COLO668 (cell line): ENCODE measurements at regions not wholly inside any gene's neighbourhood (a gene's known extent, or its start where the extent isn't known, plus 50 kb on each side); places are given as distances from the start of the nearest gene placed in this dataset.

Experiments
- DNase-seq: peaks from one replicate; lab custom pipeline; 2025; ENCODE audit not compliant: unreplicated experiment; lab: John Stamatoyannopoulos, UW

DNA sequence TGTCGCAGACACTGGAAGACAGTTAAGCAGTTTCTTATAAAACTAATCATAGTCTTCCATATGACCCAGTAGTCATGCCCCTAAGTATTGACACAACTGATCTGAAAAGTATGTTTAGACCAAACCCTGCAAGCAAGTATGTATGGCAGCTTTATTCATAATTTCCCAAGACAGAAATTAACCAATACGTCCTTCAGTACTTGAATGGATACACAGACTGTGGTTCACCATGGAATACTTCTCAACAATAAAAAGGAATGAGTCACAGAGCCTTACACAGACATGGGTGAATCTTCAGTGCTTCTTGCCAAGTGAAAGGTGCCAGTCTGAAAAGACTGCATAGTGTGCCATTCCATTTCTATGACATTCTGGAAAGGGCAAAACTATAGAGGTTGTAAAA is 50.2 kb upstream of the AKR1E2 start:
- no peak for DNase-seq

DNA sequence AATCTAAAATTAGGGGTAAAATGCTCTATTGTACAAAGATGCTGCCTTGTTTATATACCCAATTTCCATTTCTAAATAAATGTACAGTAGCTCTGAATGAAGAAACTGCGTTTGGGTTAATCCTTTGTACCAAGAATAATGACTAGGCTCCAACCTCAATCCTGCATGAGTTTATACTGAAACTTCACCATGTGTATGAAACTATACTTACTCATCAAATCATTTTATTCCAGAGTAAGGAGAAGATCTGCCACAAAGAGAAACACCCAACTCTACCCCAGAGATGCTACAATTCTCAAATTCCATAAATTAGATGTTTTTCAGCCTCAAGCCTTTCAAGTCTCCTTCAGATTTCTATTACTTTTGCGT is 53.8 kb upstream of the AKR1E2 start:
- DNase-seq: no peak

DNA sequence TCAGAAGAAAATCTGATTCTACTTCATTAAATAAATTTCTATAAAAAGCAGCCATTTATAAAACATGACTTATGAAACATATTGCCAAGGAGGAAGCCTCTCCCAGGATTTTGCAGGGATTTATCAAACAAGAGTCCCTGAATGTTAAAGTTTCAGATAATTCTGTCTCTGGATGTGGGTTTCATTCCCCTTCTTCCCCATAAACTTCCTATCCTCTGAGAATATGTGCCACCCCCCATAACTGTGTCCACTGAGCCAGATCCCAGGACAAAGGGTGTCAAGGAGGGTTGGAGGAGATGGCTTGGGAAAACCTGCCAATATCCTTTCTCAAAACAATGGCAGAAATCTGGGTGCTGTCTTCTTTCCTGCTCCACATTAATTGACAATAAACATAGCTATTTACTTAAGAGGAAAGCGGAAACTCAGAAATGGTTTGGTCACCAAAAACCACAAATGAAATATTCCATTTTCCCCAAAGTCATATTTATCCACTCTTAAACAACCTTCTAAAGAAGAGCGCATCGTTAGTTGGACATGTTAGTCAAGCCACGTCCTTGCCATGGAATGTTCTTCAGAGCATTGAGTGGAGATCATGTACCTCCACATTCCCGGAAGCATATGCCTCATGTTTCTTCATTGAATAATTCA is 54.3 kb upstream of the AKR1E2 start:
- no peak for DNase-seq

DNA sequence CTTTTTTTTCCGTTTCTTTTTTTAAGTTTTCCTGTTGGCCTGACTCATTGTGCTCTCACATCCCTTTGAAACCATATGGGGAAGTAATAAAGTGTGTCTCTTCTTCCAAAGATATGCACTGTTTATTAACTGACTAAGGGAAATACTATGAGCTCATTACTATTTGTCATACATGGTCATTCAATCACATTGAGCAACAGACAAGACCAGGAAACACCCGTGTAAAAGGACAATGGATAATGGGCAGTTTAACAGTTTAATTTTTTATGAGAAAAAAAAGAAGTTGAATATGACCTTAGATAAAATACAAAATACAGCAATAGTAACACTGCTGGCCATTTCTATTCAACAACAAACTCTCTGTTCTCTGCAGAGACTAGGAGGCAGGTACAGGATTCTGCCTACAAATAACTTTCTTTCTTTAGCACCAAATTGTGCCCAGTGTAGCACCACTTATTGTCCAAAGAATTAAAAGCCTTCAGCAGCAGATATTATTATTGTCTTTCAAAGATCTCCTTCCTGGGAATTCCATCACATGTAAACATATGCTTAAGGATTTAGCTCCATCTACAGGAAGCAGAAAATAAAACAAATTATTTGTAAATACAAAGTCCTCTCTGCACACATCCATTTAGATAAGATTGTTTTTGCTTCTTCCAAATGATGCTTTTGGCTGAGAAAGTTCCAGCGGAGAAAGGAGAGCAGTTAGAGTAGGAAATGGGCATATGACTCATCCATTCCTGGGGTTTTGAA is 55.0 kb upstream of the AKR1E2 start:
- DNase-seq: no peak

DNA sequence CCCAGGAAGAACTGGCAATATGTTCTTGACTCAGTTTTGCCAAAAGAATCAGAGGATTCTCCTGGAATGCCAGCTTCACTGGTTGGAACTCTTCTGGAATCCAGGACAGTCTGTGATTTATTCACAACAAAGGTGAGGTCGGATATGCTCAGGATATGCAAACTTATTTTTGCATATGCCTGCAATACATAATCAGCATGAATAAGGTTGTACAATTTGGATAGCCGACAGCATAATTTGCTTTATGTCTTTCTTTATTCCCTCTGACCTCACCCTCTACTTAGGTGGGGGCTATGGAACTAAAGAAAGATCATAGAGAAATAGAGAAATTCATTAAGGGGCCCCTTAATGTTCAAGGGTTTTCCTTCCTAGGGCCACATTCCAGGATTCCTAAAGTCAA is 57.6 kb upstream of the AKR1E2 start:
- no peak for DNase-seq

DNA sequence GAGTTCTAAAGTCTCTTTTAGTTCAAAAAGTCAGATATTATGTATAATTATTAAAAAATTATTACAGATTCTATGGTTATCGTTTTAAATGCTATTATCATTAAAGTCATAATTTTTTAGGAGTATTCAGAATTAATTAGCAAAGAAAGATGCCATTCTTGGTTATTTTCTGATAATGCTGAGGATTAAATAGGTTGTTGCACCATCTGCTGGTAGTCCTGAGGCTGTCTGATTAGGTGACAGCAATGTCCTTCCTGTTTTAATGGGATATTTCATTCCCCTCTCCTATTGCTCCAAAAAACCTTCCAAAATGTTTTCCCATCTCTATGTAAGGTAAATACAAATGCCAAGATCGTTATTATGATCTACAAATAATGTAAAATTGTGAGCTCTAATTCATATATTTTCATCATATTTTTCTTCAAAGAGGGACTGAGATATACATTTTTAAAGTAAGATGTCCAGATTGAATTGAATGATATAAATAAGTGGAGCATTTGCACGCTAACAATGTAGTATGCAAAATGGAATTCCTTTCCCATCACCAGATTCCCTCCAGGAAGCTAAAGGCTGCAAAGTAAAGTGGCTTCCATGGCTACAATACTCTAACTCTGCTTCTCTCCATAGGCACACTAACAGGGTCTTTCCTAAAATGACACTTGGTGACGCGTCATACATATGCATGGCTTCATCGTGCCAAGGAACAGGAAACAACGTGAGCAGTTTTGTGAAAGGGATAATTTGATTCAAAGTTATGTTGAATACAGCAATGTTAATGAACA is 58.8 kb upstream of the AKR1E2 start:
- peak; percentile 3 for DNase-seq

DNA sequence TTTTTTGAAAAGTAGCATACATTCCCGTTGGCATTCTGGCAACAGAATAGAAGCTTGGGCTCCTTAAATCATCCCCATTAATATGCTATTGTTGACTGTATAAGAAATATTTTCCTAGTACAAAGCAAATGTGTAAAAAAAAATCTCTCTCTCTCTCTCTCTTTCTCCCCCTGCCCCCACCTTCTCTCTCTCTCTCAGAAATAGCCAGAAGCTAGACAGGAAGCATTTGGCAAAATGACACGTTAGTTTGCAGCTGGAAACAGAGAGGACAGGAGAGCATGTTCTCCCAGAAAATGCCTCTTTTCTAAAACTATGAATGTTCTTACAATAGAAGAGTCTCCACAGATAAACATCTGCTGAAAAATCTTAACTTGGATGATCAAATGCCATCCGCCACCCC is 59.6 kb upstream of the AKR1E2 start:
- no peak for DNase-seq

DNA sequence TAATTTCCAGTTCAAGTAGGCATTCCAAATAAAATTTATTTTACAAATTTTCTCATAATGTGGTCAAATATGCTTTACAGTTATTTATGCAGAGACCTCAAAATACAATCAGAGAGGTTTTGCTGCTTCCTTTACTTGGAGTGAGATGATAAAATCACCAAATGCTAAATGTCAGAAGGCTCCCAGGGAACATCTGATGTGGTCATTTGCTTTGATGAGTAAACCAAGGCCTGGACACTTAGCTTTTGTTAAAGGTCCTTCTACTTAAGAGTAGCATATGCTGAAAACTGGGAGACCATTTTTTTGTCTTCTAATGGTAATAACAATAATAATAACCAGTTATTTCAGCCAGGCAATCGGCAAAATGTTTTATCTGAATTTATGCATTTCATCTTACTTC is 60.6 kb upstream of the AKR1E2 start:
- DNase-seq: no peak

DNA sequence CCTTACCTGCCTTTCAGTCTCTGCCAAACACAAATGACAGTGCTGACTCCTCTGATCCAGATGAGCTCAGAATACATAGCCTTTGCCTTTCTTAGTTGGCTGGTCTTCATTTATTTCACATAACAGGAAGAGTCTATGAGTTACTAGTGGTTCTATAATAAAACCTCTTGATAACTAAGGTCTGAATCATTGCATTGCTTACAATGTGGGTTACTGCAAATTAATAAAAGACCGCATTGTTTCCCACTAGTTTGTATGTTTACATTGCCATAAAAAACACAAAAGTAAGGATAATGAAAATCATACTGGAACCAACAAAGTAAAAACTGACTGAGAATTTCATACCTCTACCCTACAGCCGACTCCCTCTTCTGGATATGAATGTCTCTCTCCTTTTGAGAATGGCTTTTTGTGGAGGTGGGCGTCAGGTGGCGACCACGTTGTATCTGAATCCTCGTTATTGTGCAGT is 62.0 kb upstream of the AKR1E2 start:
- no peak for DNase-seq

DNA sequence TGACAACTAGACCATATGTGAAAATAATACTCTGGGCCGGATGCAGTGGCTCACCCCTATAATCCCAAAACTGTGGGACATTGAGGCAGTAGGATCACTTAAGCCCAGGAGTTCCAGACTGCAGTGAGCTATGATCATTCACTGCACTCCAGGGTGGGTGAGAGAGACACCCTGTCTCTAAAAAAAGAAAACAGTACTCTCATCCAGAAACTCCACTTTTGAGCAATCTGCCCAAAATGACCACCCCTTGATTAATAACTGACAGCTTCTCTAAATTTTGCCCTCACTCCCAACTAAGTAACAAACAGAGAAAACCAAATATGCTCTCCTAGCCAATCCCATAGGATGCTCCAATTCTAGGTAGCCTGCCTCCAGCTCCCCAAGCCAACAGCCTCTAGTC is 62.5 kb upstream of the AKR1E2 start:
- DNase-seq: no peak

DNA sequence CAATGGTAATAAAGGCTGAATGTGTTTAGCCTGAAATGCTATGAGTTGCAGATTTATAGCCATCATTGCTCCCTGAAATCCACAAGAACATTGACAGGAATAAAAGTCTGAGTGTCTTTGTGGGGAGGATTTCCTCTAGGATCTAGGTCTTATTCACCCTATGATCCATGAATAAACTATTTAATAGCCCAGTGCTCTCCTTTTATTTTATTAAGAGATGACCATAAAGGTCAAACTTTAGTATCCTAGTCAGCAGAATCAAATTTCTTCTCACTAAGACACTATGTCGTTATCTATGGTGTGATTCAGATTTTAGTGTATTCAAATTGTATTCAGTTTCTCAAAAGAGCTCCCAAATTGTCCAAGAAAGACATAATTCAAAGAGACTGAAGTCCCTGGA is 67.8 kb upstream of the AKR1E2 start:
- DNase-seq: no peak

DNA sequence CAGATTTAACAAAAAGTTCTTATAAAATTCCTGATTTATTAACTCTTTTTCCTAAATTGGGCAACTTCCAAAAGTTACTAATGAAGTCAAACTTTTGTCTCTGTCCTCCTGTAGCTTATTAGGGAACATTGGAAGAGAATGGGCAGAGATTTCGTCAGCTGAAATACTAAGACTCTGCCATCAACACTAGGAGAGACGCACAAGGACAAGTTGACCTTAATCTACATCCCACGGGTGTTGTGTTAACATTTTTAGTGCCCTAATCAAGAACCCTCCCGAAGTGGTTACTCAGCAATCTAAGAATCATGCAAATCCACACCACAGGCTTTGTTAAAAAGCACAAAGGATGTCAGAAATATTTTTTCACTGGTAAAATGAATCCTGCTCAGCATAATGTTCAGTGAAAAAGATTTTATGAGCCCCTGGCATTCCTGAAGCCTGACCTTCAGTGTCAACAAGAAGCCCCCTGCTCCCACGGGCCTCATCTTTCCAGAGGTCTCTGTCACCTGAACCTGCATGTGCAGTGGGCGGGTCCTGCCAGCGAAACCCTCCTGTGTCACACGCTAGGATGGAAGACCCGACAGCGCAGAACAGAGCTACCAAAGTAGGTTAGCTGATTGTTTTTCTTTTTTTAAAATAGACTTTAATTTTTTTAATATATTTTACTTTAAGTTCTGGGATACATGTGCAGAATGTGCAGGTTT is 70.6 kb upstream of the AKR1E2 start:
- no peak for DNase-seq

DNA sequence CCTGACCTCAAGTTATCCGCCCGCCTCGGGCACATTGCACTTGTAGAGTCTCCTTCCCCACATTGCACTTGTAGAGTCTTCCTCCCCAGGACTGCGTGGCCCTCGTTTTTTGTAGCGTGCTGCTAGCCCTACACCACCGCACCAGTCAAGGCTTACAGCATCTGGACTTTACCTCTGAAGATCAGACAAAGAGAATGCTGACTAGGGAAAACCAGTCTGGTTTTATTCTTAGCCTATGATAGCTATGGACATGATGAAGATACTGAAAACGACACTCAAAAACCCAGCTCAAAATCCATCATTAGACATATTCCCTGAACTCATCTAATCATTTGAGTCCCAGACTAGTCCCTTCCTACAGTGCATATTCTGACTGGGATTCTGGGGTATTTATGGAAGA is 71.9 kb upstream of the AKR1E2 start:
- DNase-seq: no peak

DNA sequence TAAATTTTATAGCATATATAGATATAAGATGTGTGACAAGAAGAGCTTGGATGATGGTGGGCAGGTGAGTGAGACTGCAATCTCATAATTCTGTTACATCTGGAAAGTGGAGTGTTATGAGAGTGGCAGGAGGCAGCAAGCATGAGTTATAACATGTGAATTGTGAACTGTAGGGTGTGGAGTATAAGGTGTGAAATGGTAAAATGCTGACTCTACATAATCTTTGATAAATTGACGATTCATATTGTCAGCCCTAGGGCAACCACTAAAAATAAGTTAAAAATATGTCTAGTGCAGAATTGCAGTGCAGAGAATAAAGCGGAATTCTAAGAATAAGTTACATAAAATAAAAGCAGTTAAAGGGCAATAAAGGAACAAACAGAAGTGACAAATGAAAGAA is 74.8 kb upstream of the AKR1E2 start:
- DNase-seq: no peak

DNA sequence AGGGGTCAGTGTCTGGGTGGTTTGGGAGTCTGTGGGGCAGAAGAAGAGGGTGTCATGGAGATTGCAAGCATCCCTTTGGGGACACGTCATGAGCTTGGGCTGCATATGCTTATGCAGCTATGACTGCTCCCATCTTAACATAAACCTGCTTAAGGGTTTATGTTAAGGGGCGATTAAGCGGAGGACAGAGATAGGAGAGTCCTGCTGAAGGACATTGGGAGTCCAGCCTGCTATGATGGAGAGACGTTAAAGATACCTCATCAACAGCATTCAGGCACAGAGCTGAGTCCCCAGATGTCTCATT is 76.8 kb upstream of the AKR1E2 start:
- no peak for DNase-seq

DNA sequence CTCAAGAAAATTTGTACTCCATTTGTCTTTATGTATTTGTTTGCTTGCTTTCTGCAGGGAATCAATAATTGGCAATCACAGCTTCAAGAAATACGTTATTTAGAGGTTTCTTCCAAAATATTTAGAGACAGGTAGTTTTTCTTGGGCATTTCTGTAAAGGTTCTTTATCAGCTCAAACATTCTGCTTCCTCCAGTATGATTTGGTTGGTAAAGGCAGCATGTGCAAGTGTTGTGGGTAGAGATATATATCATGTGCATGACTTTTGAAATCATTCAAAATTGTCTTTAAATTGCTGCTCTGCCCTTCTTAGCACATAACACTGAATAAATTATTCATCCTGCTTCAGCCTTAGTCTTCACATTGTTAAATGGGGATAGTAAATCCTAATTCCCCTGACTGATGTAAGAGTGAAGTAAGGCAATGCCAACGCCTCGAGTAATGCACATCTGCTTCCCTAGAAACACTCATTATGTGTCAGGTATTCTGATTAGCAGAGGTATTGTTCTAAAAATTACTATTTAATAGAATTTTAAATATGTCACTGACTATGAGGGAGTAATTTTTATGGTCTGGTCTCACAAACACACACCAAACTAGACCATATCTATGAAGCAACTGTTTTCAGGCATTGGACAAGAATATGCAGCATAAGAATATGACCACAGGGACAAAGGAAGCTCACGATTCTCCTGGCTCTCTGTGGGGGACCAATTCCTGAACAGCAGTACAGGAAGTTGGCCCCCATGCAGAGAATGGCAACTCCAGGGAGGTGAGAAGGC is 77.3 kb upstream of the AKR1E2 start:
- no peak for DNase-seq

DNA sequence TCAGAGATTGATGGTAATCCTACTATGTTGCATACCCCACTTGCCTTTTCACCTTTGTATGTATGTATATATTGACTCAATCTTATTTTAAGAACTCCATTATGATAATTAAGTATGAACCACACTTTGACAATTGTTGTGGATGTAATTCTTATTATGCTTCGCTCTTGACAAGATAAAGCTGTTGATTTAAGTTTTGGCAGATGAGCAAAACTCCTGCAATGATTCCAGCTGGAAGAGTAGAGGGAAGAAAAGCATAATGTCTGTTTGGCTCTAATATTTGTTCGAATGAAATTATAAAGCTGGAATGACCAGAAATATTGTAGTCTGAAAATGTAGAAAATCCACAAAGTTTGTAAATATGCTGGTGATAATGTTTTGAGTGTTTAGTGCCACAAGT is 83.8 kb upstream of the AKR1E2 start:
- no peak for DNase-seq

DNA sequence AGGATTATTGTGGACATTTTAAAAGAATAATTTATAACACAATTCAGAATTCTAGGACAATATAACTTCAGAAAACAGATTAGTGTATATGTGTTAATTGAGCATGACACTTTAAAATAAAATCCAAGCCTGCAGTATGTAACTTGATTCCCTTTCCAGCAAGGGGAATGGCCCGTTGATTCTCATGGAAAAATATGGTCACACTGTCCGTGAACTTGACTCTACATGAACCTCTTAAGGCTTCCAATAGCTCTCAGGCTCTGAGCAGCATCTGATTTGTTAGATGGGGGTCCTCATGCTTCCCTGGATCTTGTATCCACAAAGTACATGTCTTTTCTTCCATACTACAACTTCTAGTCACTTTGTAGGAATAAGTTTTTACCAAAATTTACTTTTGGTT is 85.5 kb upstream of the AKR1E2 start:
- DNase-seq: no peak

DNA sequence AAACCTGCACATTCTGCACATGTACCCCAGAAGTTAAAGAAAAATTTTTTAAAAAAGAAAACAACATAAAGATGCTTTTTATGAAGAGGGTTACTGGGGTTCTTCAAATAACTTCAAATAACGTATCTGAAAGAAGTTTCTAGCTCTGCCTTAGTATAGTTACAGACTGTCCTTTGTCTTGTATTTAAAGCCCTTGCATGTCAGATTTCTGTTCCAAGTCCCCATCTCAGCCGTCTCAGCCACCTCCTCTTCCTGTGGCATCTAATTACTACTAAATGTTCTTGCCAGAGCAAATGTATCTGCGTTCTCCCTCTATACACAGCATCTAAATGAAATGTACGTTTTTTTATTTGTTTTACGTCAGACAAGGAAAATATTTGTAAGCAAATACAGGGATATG is 89.4 kb upstream of the AKR1E2 start:
- DNase-seq: no peak

DNA sequence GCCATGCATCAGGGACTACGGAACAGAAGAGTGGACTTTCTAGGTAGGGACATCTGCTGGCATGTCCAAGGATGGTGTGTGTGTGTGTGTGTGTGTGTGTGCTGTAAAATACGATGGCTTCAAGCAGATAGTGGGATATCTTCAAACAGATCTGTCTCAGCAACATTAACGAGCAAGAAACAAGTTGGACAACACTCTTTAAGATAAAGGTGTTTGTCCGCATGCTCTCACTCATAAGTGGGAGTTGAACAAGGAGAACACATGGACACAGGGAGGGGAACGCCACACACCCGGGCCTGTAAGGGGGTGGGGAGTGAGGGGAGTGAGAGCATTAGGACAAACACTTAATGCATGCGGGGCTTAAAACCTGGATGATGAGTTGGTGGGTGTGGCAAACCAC is 89.8 kb upstream of the AKR1E2 start:
- no peak for DNase-seq

DNA sequence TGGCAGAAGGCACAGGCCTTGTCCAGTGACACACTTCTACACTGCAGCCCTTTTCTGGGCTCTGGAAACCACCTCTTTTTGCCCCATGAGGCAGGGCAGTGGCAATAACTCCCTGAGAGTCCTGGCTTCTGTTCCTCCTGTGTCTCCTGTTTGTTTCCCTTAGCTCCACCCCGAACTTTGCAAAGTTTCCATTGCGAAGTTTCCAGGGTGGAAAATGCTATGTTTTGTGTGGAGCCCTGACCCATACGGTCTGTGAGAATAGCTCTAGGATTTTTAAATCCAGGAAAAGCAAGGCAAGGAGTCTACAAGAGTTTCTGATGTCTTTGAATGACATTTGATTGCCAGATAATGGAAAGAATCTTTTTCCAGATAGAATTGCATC is 92.2 kb upstream of the AKR1E2 start:
- DNase-seq: no peak
